ENCODE measurements at regions not wholly inside any gene's neighbourhood (a gene's known extent, or its start where the extent isn't known, plus 50 kb on each side); places are given as distances from the start of the nearest gene placed in this dataset.

DNA sequence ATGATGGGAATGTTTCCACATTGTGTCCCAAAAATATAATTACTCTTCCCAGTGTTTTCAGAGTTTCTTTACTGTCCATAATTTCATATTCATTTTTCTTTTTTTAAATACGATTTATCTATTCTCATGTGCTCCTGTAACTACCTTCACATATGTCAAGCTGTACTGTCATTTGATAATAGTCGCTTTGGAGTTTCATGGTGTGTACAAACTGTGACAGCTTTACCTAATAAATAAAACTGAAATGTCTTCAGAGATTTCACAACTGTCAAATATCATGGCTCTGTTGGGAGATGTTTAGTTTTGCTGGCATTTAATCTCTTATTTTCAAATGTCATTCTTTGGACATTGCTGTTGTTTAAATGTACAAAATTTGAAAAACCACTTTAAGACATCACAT, 450.2 kb downstream of the TLL1 start:
- TF ChIP-seq, protein P1, sequence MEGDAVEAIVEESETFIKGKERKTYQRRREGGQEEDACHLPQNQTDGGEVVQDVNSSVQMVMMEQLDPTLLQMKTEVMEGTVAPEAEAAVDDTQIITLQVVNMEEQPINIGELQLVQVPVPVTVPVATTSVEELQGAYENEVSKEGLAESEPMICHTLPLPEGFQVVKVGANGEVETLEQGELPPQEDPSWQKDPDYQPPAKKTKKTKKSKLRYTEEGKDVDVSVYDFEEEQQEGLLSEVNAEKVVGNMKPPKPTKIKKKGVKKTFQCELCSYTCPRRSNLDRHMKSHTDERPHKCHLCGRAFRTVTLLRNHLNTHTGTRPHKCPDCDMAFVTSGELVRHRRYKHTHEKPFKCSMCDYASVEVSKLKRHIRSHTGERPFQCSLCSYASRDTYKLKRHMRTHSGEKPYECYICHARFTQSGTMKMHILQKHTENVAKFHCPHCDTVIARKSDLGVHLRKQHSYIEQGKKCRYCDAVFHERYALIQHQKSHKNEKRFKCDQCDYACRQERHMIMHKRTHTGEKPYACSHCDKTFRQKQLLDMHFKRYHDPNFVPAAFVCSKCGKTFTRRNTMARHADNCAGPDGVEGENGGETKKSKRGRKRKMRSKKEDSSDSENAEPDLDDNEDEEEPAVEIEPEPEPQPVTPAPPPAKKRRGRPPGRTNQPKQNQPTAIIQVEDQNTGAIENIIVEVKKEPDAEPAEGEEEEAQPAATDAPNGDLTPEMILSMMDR (IDR thresholded peaks at IDR 0.05), result no peak
- no peak for TF ChIP-seq POLR2A (IDR thresholded peaks at IDR 0.05)

Data from esophagus squamous epithelium (tissue), 4 donors.